ACC112 (cell line): ENCODE measurements at regions not wholly inside any gene's neighbourhood (a gene's known extent, or its start where the extent isn't known, plus 50 kb on each side); places are given as distances from the start of the nearest gene placed in this dataset.

Source experiments
- H2AFZ ChIP-seq: fragments of 200-600 bp; sonication (generic); one replicate; pipeline ENCODE4 v1.6.0; 2017; ENCODE audit warnings: antibody characterized with exemption, low read length; ENCODE audit not compliant: unreplicated experiment
- H3K27ac ChIP-seq: fragments of 200-600 bp; sonication (generic); 2 replicates; pipeline ENCODE4 v1.5.1; 2014; ENCODE audit warnings: low read depth, mild to moderate bottlenecking, antibody characterized with exemption, low read length, moderate library complexity
- H3K27me3 ChIP-seq: fragments of 200-600 bp; sonication (generic); 2 replicates; pipeline ENCODE4 v1.6.1; 2014; ENCODE audit warnings: mild to moderate bottlenecking, antibody characterized with exemption, low read length, moderate library complexity, mixed read lengths; ENCODE audit not compliant: insufficient read depth
- H3K36me3 ChIP-seq: fragments of 200-600 bp; sonication (generic); 2 replicates; pipeline ENCODE4 v1.6.1; 2016; ENCODE audit warnings: mild to moderate bottlenecking, antibody characterized with exemption, low read length, moderate library complexity, mixed read lengths; ENCODE audit not compliant: insufficient read depth
- H3K4me1 ChIP-seq: fragments of 200-600 bp; sonication (generic); one replicate; pipeline ENCODE4 v1.6.1; 2016; ENCODE audit warnings: low read length, mixed read lengths; ENCODE audit not compliant: insufficient read depth, unreplicated experiment, control insufficient read depth
- H3K4me3 ChIP-seq: fragments of 200-600 bp; sonication (generic); 2 replicates; pipeline ENCODE4 v1.5.1; 2014; ENCODE audit warnings: mild to moderate bottlenecking, low read depth, low read length
- H3K79me2 ChIP-seq: fragments of 200-600 bp; sonication (generic); one replicate; pipeline ENCODE4 v1.6.0; 2016; ENCODE audit warnings: low read length; ENCODE audit not compliant: control insufficient read depth, unreplicated experiment, insufficient read depth

DNA sequence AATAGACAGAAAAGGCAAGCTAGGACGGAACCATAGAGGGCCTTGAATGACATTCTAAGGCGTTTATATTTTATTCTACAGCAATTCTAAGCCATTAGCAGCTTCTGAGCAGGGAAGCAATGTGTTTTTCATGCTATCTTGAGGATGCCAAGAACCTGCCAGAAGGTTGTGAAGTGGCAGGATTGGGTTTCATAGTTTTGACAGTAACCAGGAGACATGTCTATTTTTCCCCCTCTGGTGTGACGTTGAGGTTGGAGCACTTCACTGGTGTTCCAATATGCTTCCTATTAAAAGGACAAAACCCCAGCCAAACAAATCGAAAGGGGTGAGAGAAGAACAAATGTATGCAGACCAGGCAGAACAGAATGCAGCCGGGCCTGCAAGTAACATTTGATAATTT, 148.2 kb downstream of the SPATA19 start:
- H3K27ac ChIP-seq = no peak overlapping the region
- no peaks in the 10 kb centered on the region for H3K36me3 ChIP-seq
- no peaks in the 10 kb centered on the region for H3K79me2 ChIP-seq
- no peaks in the 10 kb centered on the region for H3K27me3 ChIP-seq
- no peak overlapping the region for H3K4me3 ChIP-seq
- H3K4me1 ChIP-seq = no peaks in the 10 kb centered on the region
- no peak overlapping the region for H2AFZ ChIP-seq

DNA sequence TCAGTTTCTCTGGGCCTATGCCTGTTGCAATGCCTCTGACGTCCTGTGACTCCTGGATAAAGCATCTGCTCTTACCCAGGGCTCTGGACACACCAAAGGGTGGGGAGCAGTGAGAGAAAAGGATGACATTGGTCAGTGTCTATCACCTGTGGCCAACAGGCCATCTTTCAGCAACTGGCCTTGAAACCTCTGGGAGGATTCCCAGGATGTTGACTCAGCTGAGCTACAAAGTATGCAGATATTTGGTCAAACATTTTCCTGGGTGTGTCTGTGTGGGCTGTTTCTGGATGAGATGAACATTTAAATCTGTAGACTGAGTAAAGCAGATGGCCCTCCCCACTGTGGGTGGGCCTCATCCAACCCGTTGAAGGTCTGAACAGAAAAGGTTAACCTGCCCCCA, 149.9 kb downstream of the SPATA19 start:
- H3K4me3 ChIP-seq = no peak overlapping the region
- H3K36me3 ChIP-seq = no peaks in the 10 kb centered on the region
- H2AFZ ChIP-seq = no peak overlapping the region
- no peaks in the 10 kb centered on the region for H3K27me3 ChIP-seq
- H3K79me2 ChIP-seq = no peaks in the 10 kb centered on the region
- H3K4me1 ChIP-seq = no peaks in the 10 kb centered on the region
- H3K27ac ChIP-seq = no peak overlapping the region

- no peaks in the 10 kb centered on the region for H3K36me3 ChIP-seq
- no peaks in the 10 kb centered on the region for H3K79me2 ChIP-seq
- no peaks in the 10 kb centered on the region for H3K4me1 ChIP-seq
- H3K4me3 ChIP-seq = no peak overlapping the region
- H3K27me3 ChIP-seq = no peaks in the 10 kb centered on the region
- H3K27ac ChIP-seq = no peak overlapping the region
- no peak overlapping the region for H2AFZ ChIP-seq
Measured at GRCh38 chr11:133694701-133695100, 150.6 kb downstream of the SPATA19 start.

DNA sequence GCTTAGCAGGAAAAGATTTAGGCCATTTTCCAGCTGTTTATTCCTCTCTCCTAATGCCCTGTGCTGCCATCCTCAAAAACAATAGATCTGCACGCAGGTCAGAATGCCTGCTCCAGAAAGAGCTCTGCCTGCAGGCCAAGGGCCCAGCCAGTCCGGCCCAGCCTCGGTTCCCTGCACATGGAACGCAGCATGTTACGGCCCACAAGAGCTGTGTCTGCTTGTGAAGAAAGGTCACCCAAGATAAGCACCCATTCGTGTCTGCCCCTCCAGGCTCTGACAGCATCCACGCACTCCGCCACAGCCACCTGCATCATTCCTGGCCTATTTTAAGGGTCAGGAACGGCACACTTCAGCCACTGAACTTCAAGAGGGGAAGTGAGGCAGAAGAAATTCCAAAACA, 152.2 kb downstream of the SPATA19 start:
- no peak overlapping the region for H2AFZ ChIP-seq
- H3K36me3 ChIP-seq = no peaks in the 10 kb centered on the region
- no peaks in the 10 kb centered on the region for H3K27me3 ChIP-seq
- H3K4me3 ChIP-seq = no peak overlapping the region
- no peaks in the 10 kb centered on the region for H3K79me2 ChIP-seq
- H3K27ac ChIP-seq = no peak overlapping the region
- H3K4me1 ChIP-seq = no peaks in the 10 kb centered on the region

DNA sequence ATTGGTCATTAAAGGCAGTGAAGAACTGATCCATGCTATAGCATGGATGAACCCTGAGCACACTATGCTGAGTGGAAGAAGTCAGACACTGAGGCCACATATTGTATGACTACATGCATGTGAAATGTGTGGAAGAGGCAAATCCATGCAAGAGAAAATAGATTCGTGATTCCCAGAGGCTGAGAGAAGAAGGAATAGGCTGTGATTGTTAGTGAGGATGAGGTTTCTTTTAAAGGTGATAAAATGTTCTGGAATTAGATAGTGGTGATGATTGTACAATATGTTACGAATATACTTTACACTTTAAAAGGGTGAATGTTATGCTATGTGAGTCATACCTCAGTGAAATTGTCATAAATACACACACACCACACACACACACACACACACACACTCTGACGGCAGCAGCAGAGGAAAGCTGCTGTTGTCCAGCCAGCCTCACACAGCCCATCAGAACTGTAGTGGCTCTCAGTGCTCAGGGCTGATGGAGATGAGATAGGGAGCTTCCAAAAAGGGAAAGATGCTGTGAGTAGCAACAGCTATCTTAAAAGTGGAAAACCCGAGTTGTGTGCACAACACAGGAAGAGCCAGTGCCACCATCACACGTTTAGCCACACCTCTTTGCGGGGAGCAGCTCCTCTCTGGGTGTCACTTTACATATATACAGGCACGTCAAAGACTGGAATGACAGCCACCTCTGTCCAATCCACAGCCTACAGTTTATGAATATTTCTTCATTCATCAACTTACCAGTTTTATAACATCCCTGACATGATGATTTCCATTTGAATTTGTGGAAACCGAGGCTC, 153.0 kb downstream of the SPATA19 start:
- no peak overlapping the region for H3K27ac ChIP-seq
- no peaks in the 10 kb centered on the region for H3K27me3 ChIP-seq
- no peaks in the 10 kb centered on the region for H3K36me3 ChIP-seq
- no peak overlapping the region for H2AFZ ChIP-seq
- H3K79me2 ChIP-seq = no peaks in the 10 kb centered on the region
- H3K4me1 ChIP-seq = no peaks in the 10 kb centered on the region
- H3K4me3 ChIP-seq = no peak overlapping the region

- H2AFZ ChIP-seq = no peak overlapping the region
- no peak overlapping the region for H3K4me3 ChIP-seq
- H3K27ac ChIP-seq = no peak overlapping the region
- no peaks in the 10 kb centered on the region for H3K27me3 ChIP-seq
- no peaks in the 10 kb centered on the region for H3K4me1 ChIP-seq
- no peaks in the 10 kb centered on the region for H3K79me2 ChIP-seq
- no peaks in the 10 kb centered on the region for H3K36me3 ChIP-seq
Measured at GRCh38 chr11:133687781-133688180, 155.5 kb upstream of the OPCML start.

DNA sequence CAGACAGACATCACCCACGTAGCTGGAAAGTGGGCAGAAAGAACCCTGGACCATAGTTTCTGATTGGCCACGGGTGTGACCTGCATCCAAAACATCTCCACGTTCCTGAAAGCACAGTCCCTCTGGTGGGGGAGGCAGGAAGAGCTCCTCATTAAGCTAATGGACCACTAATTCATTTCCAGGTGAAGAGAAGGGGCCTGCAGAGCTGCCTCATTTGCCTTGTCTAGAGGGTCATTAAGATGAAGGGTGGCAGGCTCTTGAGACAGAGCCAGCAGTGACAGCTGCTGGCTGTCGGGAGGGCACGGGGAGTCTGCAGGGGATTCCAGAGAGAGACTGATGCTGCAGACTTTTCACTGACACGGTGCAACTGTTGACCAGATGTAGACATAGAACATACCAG, 149.6 kb upstream of the OPCML start:
- H3K27ac ChIP-seq = no peak overlapping the region
- no peak overlapping the region for H3K4me3 ChIP-seq
- no peaks in the 10 kb centered on the region for H3K27me3 ChIP-seq
- no peaks in the 10 kb centered on the region for H3K4me1 ChIP-seq
- no peaks in the 10 kb centered on the region for H3K79me2 ChIP-seq
- H3K36me3 ChIP-seq = no peaks in the 10 kb centered on the region
- H2AFZ ChIP-seq = no peak overlapping the region

DNA sequence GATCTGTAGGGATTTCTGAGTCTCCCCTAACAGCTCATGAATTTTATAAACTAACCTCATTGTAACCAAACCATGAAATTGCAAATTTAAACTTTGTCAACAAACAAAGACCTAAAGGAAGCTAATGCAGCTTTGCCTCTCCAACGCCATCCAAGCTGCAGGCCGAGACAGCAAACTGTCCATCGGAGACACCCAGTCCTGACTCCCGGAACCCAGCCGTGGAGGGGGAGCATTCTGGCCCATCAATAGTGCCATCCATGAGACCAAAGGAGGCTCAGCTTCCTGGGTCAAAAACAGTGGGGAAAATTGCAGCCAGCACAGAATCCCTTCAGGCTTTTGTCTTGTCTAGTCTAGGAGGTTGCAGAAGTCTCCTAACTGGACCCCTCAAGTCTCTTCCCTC, 147.6 kb upstream of the OPCML start:
- Histone ChIP-seq H3K4me3 (no peak overlapping the region), H2AFZ (no peak overlapping the region), H3K36me3 (no peaks in the 10 kb centered on the region), H3K27me3 (no peaks in the 10 kb centered on the region), H3K79me2 (no peaks in the 10 kb centered on the region), H3K4me1 (no peaks in the 10 kb centered on the region), H3K27ac (no peak overlapping the region)

GRCh38 chr11:133678191-133678590, 145.9 kb upstream of the OPCML start:
- Histone ChIP-seq H3K4me3 (no peak overlapping the region), H3K27me3 (no peaks in the 10 kb centered on the region), H3K27ac (no peak overlapping the region), H2AFZ (no peak overlapping the region), H3K79me2 (no peaks in the 10 kb centered on the region), H3K36me3 (no peaks in the 10 kb centered on the region), H3K4me1 (no peaks in the 10 kb centered on the region)

GRCh38 chr11:133677387-133677786, 145.1 kb upstream of the OPCML start:
- no peak overlapping the region for H3K4me3 ChIP-seq
- no peak overlapping the region for H3K27ac ChIP-seq
- no peak overlapping the region for H2AFZ ChIP-seq
- H3K4me1 ChIP-seq = no peaks in the 10 kb centered on the region
- no peaks in the 10 kb centered on the region for H3K27me3 ChIP-seq
- H3K36me3 ChIP-seq = no peaks in the 10 kb centered on the region
- H3K79me2 ChIP-seq = no peaks in the 10 kb centered on the region

- Histone ChIP-seq H3K4me1 (no peaks in the 10 kb centered on the region), H3K27me3 (no peaks in the 10 kb centered on the region), H2AFZ (no peak overlapping the region), H3K79me2 (no peaks in the 10 kb centered on the region), H3K36me3 (no peaks in the 10 kb centered on the region), H3K4me3 (no peak overlapping the region), H3K27ac (no peak overlapping the region)
Measured at GRCh38 chr11:133676265-133676664, 144.0 kb upstream of the OPCML start.
